ENCODE measurements at regions not wholly inside any gene's neighbourhood (a gene's known extent, or its start where the extent isn't known, plus 50 kb on each side); places are given as distances from the start of the nearest gene placed in this dataset.
"Not testable (repeated sequence)": the region's sequence is repeated elsewhere in the genome, so short reads cannot be mapped to it uniquely, and the experiment has no call there.

- DNase-seq (ENCODE audit: low read depth in 2 of 2), result no peak
Measured at GRCh38 chr5:118552731-118553360, 435.5 kb downstream of the DTWD2 start.

GRCh38 chr5:118552146-118552545, 436.2 kb downstream of the DTWD2 start:
- DNase-seq (ENCODE audit: low read depth in 2 of 2), result no peak

GRCh38 chr5:118551716-118552115, 436.6 kb downstream of the DTWD2 start:
- no peak for DNase-seq (ENCODE audit: low read depth in 2 of 2)

GRCh38 chr5:118551031-118551430, 437.3 kb downstream of the DTWD2 start:
- no peak for DNase-seq (ENCODE audit: low read depth in 2 of 2)

- DNase-seq (ENCODE audit: low read depth in 2 of 2), result no peak
Measured at GRCh38 chr5:118548761-118549720, 439.3 kb downstream of the DTWD2 start.

- no peak for DNase-seq (ENCODE audit: low read depth in 2 of 2)
Measured at GRCh38 chr5:118545470-118545869, 442.9 kb downstream of the DTWD2 start.

GRCh38 chr5:118544887-118545449, 443.4 kb downstream of the DTWD2 start:
- DNase-seq (ENCODE audit: low read depth in 2 of 2), result no peak

- DNase-seq (ENCODE audit: low read depth in 2 of 2), result no peak
Measured at GRCh38 chr5:118533923-118534322, 454.4 kb downstream of the DTWD2 start.

- DNase-seq (ENCODE audit: low read depth in 2 of 2), result no peak
Measured at GRCh38 chr5:118533156-118533555, 455.2 kb downstream of the DTWD2 start.

GRCh38 chr5:118531276-118531675, 457.1 kb downstream of the DTWD2 start:
- no peak for DNase-seq (ENCODE audit: low read depth in 2 of 2)

GRCh38 chr5:118529361-118530144, 458.8 kb downstream of the DTWD2 start:
- DNase-seq (ENCODE audit: low read depth in 2 of 2), result no peak

- DNase-seq (ENCODE audit: low read depth in 2 of 2), result no peak
Measured at GRCh38 chr5:118522626-118523025, 465.7 kb downstream of the DTWD2 start.

GRCh38 chr5:118520771-118521415, 467.5 kb downstream of the DTWD2 start:
- no peak for DNase-seq (ENCODE audit: low read depth in 2 of 2)

GRCh38 chr5:118519466-118519865, 468.9 kb downstream of the DTWD2 start:
- no peak for DNase-seq (ENCODE audit: low read depth in 2 of 2)

- no peak for DNase-seq (ENCODE audit: low read depth in 2 of 2)
Measured at GRCh38 chr5:118518720-118519119, 469.6 kb downstream of the DTWD2 start.

GRCh38 chr5:118511846-118512245, 476.5 kb downstream of the DTWD2 start:
- DNase-seq (ENCODE audit: low read depth in 2 of 2), result no peak

- no peak for DNase-seq (ENCODE audit: low read depth in 2 of 2)
Measured at GRCh38 chr5:118506217-118506852, 482.0 kb downstream of the DTWD2 start.

- DNase-seq (ENCODE audit: low read depth in 2 of 2), result not testable (repeated sequence)
Measured at GRCh38 chr5:118502232-118502631, 486.1 kb downstream of the DTWD2 start.

- no peak for DNase-seq (ENCODE audit: low read depth in 2 of 2)
Measured at GRCh38 chr5:118491351-118491750, 497.0 kb downstream of the DTWD2 start.

- DNase-seq (ENCODE audit: low read depth in 2 of 2), result no peak
Measured at GRCh38 chr5:118486647-118487225, 501.6 kb downstream of the DTWD2 start.

GRCh38 chr5:118479285-118479684, 509.1 kb downstream of the DTWD2 start:
- DNase-seq (ENCODE audit: low read depth in 2 of 2), result no peak
